HG02970 (cell line): ENCODE measurements at regions not wholly inside any gene's neighbourhood (a gene's known extent, or its start where the extent isn't known, plus 50 kb on each side); places are given as distances from the start of the nearest gene placed in this dataset.
"Not testable (repeated sequence)": the region's sequence is repeated elsewhere in the genome, so short reads cannot be mapped to it uniquely, and the experiment has no call there.

Source experiments
- ATAC-seq: cut with Tn5 transposase; IDR thresholded peaks from one replicate; pipeline ENCODE4 v1.9.1; 2021; ENCODE audit warnings: mild to moderate bottlenecking, moderate library complexity, moderate number of reproducible peaks; ENCODE audit not compliant: unreplicated experiment, low FRiP score

DNA sequence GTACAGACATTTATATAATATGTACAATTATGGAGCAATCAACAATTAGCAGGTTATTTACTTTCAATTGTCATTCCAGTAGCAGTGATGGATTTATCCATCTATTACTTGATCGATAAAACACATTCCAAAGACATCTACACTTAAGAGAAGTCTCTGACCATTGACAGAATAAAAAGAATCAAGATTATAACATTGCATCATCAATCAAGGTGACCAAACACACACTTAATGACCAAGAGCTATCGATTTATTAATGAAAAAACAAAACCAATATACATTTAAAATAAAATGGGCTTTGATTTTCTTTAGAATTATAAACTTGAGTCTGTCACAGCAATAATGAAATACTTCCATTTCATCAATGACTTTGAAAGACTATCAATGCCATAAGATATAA is 170.2 kb upstream of the CDKN3 start:
- no peak for ATAC-seq

DNA sequence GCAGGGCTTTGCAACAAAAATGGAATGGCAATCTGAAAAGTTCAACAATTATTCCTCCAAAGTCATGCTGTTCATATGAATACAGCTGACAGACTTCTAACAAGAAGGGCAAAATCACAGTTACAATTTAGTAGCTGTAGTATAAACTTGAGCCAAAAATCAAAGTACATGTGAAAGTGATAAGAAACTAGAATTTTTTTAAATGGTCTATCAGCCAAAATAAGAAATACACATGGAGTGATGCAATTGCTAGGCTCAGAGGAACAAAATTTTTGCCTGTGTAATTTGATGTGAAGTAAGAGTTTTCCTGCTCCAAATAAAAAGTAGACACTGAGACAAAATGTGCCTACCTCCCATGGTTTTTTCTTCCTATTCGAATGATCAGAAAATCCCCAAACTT is 167.7 kb upstream of the CDKN3 start:
- ATAC-seq: no peak

DNA sequence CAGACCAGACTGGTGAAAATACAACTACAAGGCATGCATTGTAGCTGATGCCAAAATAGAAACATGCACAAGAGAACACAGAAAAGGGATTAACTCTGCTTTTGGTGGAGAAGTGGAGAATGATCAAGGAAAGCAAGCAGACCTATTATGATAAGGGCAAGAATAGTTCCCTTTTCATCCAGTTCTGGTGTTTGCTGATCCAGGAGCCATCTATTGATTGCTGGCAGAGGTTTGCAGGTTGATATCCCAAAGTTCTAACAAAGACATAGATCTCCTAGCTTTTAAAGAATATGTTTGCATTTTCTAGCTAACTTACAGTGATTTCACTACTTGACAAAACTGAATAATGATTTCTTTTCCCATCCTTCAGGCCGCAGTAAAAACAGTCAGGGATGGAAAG is 166.2 kb upstream of the CDKN3 start:
- no peak for ATAC-seq

DNA sequence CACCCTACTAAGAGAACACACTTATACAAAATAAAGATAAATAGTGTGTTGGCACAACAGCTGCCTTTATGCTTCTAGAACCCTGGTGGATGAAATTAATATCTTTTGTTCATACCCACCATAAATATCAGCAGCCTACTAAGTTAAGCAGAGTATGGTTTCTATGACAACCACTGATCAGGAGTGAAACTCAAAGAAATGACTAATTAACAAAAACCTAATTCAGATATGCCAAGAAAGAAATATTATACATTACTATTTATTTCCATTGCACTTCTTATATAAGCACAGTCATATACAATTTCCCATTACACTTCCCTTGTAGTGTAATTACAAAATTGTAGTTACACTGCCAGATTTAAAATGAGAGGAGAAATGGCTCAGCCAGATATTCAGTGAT is 164.1 kb upstream of the CDKN3 start:
- no peak for ATAC-seq

DNA sequence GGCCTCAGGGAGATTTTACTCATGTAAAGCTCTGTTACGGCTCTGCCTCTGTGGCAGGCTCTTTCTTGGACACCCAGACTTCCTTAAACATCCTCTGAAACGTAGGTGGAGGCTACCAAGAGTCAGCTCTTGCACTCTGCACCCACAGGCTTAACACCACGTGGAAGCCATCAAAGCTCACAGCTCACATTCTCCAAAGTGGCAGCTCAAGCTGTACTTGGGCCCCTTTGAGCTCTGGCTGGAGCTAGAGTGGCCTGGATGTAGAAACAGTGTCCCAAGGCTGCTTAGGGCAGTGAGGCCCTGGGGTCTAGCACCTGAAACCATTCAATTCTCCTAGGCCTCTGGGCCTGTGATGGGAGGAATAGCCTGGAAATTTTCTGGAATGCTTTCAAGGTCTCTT is 155.3 kb upstream of the CDKN3 start:
- no peak for ATAC-seq

DNA sequence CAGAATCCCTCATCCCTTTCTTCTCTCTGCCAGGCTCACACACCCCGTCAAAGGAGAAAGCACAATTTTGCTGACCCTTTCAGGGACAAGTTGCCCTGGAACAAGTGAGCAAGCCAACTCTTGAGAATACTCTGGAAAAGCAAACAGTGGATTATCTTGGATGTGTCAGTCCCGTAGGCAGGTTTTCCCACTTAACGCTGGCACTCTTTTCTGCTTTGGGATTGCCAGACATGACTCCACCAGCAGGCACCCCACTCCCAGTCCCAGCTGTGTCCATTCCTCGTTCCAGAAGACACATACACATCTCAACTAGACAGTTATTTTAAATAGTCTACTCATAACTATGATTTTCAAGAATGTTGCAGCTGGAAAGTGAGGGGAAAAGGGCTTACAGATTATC is 145.5 kb upstream of the CDKN3 start:
- no peak for ATAC-seq

DNA sequence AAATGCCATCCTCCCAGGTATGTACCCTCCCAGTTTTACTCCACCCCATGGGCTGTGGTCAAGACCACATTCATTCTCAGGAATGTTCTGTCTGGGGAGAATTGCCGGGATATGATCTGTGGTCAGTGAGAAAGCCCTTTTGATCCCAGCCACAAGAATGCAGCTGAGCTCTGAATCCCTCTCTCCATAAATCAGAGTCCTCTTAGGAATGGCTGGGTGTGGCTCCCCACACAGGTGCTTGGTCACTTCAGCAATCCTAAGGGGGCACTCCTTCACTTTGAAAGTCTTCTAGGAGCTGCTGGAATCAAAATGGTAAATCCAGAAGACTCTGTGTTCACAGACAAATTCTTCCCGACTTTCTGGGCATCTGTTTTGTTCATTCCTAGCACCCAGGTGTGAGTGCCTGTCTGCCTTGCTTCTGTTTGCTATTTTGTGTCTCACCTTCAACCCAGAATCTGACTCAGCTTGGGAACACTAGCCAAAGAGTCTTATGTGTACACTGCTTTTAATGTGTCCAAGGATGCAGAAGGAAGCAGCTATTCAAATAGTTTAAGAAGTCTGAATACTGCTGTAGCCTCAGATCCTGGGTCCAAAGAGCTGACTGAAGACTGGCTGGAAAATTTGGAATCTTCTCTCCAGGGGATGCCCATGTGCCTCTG is 144.6 kb upstream of the CDKN3 start:
- no peak for ATAC-seq

DNA sequence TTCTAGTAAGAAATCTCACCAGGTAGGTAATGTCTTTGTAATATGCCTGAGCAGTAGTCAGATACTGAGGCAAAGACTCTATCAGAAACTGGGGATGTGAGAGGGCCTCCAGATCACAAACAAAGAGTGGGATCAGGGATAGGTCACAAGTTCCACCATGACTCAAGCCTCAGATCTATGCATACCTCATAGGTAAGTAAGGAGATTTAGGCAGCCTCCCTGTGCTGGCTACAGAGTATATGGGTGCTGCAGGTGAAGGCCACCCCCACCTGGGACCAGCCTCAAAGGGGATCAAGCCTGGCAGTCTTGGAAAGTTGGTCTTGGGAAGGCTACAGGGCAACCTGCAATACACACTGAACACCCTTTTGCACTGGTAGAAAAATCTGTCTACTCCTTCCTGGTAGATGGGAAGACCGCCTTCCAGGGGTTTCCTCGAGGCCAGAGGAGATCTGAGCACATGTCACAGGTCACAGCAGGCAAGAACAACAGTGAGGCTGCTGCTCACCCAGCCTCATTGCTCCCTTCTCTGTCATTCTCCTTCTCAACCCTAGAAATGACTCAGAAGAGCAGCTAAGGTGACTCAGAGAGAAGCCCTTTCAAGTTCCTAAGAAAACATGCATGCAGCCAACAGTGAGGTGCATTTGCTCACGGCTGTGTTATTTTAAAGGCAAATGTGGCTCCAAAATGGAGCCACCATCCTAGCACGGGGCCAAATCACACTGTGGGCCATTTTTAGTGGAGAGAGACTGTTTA is 143.4 kb upstream of the CDKN3 start:
- no peak for ATAC-seq

DNA sequence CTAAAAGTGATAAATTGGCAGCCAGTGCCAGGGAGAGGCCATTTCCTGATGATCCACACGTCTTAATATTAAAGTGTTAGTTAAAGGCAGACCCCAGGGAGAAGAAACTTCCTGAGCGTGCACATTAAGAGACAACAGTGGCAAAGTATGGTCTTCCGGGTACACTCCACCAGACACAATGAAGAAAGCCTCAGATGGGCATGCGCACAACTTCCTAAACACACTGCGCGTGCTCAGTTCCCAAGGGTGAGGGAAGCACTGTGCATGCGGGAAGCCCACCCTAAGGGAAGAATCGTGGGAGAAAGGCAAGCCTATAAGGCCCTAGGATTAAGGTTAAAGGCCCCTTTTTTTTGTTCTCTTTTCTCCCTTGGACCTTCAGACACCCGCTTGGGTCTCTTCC is 140.7 kb upstream of the CDKN3 start:
- ATAC-seq: no peak

DNA sequence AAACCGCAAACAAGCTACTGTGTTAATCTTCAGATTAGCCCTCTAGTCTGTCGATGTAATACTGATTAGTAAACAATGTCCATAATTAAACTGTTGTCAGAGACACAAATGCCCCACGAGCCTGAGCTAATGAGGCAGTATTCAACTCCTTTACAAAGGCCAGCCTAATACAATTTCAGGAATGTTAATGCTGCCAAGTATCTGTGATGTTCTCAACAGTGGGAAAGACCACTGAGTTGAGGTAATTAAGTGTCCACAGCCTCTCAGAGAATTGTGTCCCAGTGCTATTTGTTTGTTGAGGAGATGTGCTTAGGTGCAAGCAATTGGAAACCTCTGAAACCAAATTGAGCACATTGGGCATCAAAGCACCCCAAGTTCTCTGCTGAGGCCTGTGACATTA is 139.4 kb upstream of the CDKN3 start:
- no peak for ATAC-seq

DNA sequence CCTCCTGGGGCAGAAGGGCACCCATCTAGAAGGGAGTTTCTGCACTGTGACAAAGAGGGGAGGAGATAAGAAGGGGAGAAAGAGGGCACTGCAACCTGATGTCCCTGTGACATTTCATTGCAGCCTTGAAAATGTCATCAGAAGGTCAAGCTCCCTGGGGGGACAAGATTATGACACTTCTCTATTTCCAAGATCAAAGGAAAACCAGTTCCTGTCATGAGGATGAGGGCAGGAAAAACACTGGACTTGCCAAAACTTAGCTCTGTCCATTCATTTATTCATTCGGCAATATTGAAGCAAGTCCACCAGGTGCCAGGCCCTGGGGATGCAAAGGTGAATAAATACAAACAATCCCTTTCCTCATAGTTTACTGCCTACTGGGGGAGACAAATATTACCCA is 138.4 kb upstream of the CDKN3 start:
- ATAC-seq: no peak

DNA sequence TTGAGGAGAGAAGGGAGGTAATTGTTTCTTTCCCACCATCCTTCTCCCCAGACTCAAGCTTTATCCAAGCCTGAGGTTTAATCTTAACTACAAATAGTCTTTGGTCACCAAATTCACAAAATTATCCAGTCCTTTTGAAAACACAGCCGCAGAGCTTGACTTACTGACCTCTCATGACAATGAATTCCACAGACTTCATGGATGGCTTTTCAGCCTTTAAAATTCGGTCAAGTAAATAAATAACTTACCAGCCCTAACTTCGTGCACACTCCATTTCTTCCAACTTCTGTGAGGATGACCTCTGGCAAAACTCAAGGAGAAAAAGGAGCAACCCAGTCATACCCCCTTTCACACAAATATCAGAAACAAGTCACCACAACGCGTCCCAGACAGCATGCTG is 137.0 kb upstream of the CDKN3 start:
- ATAC-seq: no peak

DNA sequence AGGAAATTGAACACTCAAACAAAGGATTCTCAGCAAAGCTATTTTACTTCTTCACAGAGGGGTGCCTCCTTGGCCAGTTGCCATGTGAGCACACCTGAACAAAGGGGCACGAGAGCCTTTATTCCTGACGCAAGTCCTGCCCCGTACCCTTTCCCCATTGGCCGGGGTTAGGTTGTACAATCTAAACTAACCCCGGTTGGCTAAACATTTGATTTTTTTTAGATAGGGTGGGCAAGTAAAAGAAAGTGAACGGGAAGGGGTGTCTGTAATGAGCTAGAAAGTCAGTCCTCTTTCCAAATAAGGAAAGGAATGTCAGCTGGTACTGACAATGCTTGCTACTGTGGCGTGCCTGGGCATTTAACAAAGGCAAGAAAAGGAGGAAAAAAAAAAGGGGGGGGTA is 135.5 kb upstream of the CDKN3 start:
- no peak for ATAC-seq

DNA sequence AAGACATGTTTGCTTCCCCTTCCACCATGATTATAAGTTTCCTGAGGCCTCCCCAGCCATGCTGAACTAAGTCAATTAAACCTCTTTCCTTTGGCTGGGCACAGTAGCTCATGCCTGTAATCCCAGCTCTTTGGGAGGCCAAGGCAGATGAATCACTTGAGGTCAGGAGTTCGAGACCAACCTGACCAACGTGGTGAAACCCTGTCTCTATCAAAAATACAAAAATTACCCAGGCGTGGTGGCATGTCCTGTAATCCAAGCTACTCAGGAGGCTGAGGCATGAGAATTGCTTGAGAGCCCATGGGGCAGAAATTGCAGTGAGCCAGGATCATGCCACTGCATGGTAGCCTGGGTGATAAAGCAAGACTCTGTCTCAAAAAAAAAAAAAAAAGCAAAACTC is 130.2 kb upstream of the CDKN3 start:
- not testable (repeated sequence) for ATAC-seq

DNA sequence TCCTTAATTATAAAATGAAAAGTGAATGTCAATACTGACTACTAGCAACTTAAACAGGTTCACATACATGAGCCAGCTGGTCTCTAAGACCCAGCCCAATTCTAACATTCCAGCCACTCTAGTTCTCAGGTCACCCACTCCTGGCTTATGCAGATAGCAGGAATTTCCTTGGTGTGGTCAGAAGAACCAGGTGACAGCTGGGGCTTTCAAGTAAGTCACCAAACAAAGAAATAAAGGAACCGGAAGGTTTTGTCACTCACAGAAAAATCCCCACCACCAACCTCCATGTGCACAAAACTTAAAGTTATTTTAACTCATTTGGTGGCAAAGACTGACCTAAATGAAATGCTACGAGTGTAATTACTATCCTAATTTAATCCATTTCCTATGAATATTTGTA is 129.6 kb upstream of the CDKN3 start:
- peak; percentile 61 for ATAC-seq

DNA sequence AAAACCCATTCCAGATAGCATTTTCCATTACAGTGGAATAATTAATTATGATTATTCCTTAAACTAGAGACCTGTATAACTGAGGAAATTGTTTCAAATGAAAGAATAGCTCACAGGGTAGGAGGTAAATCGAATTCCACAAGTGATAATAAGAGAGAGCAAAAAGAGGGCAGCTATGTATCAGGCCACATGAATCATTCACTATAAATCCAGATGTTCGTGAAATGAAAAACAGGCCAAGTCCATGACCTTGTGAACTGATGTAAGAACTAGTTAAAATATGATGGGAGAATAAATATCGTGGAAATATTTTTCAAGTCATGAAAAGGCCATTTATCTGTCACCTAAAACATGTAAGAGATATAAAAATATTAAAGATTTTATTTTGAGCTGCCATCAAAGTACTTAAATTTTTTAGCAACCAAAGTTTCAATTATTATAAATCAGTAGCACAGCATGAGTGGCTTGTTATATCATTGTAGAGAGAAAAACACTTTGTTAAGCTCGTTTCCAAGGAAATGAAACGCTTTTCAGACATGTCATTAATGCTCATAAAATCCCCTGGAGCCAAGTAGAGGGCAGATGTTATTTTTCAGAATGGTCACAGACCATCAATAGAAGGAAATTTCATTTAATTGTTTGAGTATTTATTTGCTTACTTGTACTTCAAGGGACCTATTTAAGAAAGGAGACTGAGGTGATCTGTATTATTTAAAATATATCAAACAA is 120.6 kb upstream of the CDKN3 start:
- no peak for ATAC-seq

DNA sequence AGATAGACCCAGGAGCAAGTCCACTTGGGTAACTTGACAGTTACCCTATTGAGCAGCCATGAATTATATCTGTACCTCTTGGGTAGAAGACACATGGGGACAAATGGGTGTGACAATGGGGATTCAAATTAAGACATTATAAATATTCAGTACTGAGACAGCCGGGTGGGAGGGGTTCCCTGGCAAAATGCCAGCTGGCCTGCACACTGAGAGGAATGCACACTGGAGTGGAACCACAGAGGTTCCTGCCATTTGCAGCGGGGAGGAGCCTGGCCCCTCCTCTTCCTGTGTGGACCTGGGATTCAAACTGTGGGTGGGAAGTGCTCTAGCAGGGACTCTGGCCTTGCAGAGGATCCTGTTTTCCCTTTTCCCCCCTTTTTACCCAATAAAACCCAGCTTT is 118.7 kb upstream of the CDKN3 start:
- no peak for ATAC-seq

DNA sequence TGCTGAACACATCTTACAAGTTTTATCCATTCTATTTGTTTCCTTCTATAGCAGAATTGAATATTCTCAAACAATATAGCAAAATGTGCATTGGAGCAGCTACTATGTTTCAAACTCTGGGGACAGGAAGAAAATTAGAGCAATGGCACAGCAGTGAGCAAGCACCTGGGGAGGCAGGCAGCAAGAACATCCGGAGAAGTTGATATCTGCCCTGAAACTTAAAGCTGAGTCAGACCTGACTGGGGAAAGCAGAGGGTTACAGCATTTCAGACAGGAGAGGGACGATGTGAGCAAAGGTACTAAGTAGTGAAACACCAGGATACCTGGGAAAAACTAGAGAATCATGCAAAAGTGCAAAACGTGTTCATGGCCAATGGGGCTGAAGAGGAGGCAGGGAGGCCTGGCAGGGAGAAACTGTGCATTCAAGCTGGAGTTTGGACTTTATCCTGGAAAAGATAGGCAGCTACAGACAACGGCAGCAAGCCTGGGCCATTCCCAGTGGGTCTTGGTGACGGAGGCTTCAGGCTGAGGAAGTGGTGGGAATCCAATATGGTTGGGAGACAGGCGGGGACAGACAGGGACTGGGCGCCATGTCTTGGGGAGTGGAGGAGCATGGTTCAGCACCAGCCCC is 118.0 kb upstream of the CDKN3 start:
- no peak for ATAC-seq

DNA sequence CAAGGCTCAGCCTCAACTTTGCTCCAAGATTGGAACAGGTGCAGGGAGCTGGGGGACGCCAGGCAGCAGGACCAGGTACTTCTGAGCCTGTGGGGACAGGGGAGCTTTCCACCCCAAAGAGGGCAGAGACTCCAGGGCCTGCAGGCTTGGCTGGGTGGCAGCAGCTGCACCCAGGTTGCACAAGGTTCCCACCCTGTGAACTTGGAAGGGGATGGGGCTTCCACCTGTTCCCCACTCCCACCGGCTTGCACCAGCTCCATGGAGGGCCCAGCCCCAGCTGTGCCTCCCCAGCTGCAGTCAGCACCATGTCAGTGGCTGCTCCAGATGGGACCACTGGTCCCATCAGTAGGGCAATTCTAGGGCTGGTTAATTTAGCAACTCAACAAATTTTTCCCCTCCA is 114.0 kb upstream of the CDKN3 start:
- no peak for ATAC-seq

DNA sequence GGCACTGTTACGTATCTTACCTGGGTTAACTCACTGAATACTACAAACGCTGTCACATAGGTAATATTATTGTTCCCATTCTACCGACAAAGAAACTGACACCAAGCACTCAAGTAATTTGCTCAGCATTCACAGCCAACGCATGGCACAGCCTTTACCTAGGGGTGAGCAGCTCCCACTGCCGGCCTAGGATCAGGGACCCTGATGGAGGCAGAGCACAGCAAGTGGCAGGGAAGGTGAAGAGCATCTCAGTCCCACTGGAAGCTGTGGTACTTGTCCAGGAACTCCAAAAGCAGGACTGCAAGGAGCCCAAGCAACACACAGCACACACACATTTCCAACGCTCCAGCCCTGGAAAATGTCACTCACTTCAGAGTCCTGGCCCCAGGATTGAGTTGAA is 111.8 kb upstream of the CDKN3 start:
- no peak for ATAC-seq

DNA sequence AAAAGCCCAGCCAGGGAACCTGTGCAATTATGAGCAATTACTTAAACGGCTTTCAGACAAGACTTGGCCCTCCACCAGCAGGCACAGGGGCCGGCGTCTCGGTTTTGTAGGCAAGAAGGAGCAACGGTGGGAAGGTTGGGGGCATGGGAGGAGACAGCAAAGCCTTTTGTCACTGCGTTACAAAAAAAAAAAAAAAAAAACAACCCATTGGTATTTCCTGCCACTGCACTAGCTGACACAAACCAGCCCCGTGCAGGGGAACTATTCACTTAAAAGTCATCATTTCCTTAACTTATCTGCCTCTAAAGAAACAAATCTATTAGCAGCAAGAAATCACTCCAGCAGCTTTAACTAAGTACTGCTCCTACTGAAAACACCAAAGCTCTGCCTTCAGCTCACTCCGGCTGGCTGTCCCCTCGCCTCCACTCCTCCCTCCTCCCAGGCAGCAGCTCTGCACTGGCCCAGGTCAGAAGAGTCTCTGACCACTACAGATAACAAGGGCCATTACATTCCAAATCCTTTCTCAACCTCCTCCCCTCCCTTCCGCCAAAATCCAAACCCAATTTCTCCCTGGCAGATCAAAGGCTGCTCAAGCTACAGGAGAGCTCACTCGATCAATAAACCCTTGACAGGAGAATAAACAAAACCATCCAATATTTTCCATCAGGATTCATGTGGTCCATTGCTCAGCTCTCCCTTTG is 105.2 kb upstream of the CDKN3 start:
- no peak for ATAC-seq
